Endothelial cell of hepatic sinusoid (primary cell): ENCODE measurements at regions not wholly inside any gene's neighbourhood (a gene's known extent, or its start where the extent isn't known, plus 50 kb on each side); places are given as distances from the start of the nearest gene placed in this dataset.

Experiments
- in situ Hi-C: cut with HindIII; loops from 2 replicates; pipeline ENCODE4 v1.10.0; 2017; ENCODE audit warnings: low sequenced_read_pairs

DNA sequence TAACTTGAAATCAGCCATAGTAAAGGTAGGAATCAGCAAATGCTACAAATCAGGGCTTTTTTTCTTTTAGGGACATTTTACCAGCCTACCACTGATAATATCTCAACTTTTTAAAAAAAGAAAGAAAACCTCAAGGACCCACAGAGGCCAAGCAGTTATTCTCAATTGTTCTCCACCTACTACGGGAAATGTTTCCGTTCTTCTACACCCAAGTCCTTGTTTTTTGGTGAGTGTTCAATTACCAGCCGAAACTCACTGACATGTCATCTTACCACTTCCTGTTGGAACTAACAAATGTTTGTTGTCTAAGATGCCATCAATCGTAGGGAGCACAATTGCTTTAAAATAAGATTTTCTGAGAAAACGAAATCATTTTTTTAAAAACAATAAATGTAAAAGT is 50.2 kb upstream of the CDK1 start:
- in situ Hi-C loops, result no loop called here

DNA sequence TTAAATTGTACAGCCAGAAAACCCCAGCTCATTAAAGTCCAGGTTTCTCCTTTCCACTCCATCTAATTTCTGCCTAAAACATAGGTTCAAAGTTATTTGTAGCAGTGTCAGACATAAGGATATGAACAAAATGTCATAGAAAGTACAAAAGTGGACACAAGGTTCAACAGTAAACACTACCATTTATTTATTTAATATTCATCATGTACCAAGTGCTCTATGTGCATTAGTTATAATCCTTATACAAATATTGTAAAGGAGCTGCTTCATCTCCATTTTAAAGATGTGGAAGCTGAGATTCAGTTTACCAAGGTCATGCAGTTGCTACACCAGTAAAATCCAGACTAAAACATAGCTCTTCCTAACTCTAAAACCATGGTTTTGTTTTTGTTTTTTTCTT is 52.0 kb upstream of the CDK1 start:
- in situ Hi-C loops, result no loop called here

DNA sequence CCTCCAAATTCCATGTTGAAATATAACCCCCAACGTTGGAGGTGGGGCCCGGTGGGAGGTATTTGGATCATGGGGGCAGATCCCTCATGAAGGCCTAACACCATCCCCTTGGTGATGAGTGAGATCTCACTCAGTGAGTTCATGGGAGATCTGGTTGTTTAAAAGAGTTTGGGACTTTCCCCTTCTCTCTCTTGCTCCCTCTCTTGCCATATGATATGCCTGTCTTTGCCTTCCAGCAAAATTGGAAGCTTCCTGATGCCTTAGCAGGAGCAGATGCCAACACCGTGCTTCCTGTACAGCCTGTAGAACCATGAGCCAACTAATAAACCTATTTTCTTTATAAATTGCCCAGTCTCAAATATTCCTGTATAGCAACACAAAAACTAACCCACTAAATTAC is 55.7 kb upstream of the CDK1 start:
- in situ Hi-C loops, result loop anchor here (5.0 kb wide), 1 partner anchor 35 kb away; no protein-coding TSS in a partner anchor

DNA sequence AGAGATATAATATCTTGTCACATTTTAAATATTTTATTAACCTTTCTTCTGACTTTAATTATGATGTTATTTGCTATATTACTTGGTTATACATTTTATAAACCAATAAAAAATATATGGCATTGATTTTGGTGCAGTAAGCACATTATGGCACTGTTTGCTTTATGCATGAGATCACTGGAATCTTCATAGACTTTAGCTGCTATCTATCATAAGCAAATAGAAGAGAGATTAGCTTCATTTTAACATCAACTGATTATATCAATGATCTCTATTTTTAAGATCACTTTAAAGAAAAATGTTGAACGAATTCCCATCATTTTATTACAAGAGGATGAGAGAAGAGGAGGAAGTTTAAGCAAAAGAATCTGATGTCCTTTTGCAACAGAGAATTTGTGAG is 58.6 kb upstream of the CDK1 start:
- in situ Hi-C loops, result loop anchor here (5.0 kb wide), 1 partner anchor 32 kb away; no protein-coding TSS in a partner anchor

DNA sequence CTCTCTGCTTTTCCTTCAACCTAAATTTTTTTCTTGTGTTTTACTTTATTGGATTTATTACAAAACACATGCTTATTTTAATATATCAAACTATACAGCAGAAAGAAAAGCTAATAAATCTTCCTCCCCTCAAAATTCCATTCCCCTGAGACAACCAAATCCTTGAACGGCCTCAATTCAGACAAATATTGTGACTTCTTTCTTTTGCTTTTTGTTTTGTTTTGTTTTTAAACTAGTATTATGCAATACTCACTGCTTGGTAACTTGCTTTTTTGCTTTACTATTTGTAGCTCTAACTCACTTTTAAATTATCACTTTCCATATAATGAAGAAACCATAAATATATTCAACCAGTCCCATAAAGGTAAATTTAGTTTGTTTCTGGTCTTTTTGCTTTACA is 59.4 kb upstream of the CDK1 start:
- in situ Hi-C loops, result no loop called here

DNA sequence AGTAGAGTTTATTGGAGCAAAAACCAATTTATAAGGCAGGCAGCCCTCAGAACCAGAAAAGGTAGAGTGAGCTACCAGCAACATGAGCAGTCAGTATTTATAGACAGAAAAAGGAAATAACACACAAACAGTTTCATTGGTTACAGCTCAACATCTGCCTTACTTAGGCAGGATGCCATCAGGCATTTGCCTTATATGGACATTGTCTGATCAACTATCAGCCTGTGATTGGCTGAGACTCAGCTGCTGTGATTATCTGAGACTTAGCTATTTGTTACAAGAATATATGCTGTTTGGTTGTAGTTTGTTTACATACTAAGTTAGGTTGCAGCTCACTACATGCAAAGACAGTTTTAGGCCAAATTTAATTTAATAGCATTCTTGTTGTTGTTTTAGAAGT is 60.4 kb upstream of the CDK1 start:
- in situ Hi-C loops, result no loop called here

DNA sequence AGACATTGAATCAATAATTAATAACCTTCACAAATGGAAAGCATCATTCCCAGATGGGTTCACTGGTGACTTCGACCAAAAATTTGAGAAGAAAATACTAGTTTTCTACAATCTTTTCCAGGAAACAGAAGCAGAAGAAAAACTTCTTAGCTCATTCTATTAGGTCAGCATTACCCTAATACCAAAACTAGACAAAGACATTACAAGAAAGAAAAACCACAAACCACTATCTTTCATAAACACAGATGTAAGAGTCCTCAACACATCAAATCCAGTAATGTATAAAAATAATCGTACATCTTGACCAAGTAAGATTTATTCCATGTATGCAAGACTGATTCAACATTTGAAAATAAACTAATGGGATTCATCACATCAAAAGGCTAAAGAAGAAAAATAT is 64.0 kb upstream of the CDK1 start:
- in situ Hi-C loops, result no loop called here

DNA sequence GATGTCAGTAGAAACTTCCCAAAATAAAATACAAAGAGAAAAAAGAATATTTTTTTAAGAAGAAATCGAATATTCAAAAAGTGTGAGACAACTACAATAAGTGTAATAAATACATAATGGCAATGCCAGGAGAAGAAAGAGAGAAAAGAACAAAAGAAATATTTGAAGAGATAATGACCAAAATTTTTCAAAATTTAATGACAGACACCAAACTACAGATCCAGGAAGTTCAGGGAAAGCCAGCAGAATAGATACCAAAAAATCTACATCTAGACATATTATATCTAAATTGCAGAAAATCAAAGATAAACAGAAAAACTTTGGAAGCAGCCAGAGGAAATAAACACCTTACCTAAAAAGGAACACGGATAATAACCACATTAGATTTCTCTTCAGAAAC is 66.8 kb upstream of the CDK1 start:
- in situ Hi-C loops, result no loop called here

DNA sequence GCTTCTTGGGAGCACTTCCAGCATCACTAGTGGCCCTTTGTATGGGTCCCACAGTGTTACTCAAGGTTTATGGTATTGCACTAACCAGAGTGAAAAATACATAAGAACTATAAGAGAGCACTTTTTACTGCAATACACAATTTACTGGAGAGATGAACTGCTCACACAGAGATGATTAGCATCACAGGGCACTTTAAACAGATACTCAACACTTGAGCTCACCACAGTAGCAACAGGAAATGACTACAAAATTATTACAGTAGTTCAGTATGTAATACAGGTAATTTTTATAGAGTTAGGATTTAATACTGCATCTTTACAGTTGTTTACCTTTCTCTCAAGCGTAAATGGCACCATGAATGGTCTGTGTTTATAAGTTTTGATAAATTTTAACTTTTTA is 68.2 kb upstream of the CDK1 start:
- in situ Hi-C loops, result no loop called here

DNA sequence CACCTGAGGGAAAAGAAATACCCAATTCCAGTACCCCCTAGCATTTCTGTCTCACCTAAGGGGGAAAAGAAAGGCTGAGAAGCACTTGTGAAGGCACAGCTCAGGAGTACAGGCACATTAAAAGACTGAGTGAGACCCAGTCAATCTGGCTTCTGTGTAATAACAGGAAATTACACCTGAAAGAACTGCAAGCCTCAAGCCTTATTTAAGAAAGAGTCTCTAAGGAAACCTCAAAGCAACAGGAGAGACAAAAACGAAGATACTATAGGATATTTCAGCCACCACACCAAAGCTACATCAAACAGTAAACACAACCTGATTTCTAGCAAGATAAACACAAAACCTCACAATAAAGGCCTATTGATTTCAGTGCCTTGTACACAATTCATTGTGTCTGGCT is 69.6 kb upstream of the CDK1 start:
- in situ Hi-C loops, result no loop called here

DNA sequence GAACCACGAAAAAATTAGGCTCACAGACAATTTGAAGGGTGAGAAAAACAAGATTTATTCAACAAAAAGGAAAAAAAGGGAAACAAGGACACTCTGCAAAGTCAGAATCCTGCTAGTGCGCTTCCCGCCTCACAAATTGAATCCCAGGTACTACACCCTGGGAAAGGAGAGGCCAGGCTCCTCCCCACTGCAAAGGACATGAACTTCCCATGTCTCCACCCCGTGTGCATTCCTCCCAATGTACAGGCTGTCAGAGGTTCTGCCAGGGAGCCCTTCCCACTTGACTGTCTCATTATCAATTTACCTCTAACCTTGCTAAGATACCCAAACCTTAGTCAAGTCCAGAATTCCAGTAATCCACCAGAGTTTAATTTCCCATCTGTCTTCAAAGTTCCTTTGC is 70.4 kb upstream of the CDK1 start:
- in situ Hi-C loops, result no loop called here

DNA sequence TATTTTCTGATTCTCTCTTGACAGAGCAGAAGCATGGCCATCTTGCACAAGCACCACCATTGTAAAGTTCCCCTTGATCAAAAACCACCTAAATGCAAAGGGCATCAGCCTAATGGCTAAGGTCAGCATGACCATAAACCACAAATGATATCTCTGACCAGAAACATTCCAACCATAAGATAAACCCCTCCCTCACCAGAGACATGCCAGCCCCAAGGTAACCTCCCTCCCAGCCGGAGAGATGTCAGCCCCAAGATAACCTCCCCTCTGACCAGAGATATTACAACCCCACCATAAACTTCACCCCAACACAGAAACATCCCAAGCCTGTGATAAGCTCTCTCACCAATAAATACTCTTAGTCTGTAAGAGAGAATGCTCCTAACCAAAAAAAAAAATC is 72.1 kb upstream of the CDK1 start:
- in situ Hi-C loops, result no loop called here

DNA sequence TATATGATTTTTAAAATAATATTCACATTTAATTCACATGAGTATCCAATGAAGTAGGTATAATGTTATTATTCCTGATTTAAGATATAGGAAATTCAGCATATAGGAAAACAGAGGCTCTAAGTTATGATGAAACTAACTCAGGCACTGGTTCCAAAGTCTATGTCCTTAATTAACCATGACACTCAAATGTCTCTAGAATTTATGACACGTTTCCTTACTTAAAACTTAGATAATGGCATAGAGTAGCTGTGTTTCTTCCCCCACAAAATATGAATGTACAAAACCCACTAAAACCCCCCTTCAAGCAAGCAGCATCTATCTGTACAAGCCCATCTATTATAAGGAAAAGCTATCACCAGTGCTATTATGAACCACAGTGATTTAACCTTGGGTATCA is 72.9 kb upstream of the CDK1 start:
- in situ Hi-C loops, result no loop called here

DNA sequence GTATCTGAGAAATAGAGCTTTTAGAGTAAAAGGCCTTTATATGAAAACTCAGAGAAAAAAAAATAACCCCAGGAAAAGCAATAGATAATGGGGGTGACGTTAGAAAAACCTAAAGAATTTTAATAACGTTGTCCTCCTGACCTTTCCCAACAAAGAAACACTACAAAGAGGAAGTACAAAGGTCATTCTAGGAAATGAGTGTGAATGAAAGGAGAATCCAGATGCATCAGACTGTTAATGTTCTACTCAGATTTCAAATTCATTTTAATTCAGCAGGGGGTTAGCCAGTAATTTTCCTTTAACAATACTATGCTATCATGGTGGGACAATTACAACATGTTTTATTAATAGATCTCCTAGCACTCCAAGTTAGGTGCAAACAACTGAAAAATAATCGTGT is 73.8 kb upstream of the CDK1 start:
- in situ Hi-C loops, result no loop called here

DNA sequence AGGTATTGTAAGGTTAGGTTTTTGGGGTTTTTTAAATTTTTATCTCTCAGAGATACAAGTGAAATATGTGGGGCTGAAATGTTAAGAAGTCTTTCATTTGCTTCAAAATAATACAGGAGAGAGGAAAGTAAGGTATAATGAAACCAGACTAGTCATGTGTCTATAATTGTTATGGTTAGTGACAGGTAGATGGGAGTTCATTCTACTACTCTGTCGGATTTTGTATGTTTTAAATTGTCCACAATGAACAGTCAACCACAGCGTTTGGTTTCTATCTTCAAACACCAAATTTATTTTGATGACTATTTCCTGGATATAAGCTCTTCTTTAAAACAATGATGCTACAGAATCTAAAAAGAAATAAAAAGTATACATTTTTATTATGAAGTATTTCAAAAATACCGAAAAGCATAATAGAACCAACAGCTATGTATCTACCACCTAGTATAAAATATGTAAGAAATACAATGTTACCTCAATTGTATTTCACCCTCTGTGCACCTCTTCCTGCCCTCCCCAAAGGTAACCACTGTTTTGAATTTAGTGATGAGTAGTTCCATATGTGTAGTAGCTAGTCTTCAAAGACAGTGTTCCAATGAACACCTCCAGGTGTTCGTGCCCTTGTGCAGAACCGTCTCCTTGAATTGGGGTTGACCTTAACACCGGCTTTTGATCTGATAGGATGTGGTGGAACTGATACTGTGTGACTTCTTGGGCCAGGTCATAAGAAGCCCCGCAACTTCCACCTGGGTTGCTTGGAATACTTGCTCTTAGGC is 74.8 kb upstream of the CDK1 start:
- in situ Hi-C loops, result no loop called here

DNA sequence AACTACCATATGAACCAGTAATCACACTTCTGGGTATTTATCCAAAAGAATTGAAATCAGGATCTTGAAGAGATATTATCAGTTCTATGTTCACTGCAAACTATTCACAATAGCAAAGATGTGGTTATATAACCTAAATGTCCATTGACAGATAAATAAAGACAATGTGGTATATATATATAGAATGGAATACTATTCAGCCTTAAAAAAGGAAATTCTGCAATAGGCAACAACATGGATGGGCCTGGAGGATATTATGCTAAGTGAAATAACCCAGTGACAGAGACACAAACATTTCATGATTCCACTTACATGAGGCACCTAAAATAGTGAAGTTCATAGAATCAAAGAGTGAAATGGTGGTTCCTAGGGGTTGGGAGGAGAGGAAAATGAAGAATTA is 90.6 kb upstream of the CDK1 start:
- in situ Hi-C loops, result loop anchor here (5.0 kb wide), 1 partner anchor 35 kb away; no protein-coding TSS in a partner anchor

DNA sequence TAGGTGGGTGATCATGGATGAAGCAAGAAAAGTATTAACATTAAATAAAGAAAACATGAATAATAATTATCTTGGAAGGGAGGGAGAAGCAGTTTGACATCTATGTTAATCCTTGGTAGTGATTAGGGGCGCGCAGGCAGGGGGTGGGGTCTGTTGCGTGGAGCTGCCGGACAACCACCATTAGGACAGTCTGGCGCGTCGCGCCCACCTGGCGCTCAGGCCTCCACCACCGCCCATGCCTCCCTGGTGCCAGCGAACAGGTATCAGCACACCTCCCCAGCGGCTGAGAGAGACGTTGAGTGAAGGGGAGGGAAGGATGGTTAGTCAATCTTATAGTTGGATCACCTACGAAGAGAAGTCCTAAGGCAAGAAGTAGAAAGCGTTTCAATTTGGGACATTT is 94.2 kb upstream of the CDK1 start:
- in situ Hi-C loops, result no loop called here

DNA sequence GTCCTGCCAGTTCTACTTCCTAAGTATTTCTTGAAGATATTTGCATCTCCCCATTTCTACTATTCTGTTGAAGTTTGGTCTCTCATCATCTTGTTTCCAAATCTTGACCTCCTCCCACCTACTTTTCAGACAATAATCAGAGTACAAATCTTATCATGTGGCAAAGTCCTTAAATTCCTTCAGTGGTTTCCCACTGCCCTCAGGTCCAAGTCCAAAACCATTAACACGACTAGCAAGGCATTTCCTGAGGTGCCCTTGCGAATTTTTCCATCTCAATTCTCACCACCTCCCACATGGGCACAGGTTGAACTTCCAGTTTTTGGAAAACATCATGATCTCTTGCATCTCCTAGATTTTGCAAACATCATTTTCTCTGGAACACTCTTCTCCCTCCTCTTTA is 97.2 kb upstream of the CDK1 start:
- in situ Hi-C loops, result no loop called here

DNA sequence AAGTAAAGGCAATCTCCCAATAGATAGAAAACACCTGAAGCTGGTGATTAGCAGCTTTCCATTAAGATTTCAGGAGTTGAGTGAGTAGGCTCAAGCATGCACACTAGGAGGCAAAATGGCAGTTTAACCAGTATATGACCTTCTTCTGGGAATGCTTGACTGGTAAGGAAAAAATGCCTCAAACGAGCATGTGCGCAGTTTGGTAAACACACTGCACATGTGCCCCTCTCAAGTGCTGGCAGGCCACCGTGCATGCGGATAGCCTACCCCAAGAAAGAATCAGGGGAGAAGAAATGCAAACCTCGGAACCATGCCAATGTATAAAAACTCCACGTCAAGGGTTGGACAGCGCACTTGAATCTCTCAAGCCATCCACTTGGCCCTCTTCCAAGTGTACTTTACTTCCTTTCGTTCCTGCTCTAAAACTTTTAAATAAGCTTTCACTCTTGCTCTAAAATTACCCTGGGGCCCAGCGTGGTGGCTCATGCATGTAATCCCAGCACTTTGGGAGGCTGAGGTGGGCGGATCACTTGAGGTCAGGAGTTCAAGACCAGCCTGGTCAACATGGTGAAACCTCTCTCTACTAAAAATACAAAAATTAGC is 98.8 kb upstream of the CDK1 start:
- in situ Hi-C loops, result no loop called here

DNA sequence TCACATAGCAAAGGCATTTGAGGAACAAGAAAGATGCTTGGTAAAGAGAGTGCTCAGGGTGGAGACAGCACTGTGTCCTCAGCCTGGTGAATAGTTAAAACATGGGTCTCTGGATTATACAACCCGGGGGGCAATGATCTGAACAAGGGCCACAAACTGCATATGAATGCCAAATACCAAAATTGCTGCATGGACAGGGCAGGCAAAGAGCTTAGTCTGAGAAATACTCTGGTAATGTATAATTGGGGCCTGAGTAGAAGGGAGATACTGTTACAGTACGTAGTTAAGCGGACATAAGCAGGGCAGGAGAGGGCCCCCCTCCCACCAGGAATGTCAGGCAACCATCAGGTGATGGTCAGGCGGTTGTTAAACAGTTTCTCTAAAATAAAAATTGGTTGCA is 99.3 kb upstream of the CDK1 start:
- in situ Hi-C loops, result no loop called here

DNA sequence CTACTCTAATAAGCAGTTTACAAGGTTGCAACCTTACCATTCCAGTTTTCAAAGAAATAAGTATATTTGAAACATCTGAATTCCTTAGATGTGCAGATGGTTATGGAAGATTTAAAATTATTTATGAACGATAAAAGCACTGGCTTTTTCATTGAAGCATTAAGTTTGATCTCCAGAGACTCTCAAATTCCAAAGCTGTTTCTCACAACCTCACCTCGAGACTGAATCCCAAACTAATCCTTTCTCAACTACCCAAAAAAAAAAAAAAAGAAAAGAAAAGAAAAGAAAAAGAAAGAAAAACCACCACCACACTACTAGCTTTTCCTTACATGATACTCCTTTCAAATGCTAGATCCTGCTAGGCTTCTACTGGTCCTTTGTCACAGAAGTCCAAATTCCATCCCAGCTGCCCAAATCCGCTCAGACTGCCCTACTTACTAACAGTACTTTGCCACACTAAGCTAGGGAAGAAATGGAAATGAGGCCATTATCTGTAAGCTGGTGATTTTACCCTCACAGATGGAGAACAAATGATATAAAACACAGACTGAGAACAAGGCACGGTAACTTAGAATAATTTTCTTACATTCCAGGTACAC is 100.6 kb upstream of the CDK1 start:
- in situ Hi-C loops, result no loop called here

DNA sequence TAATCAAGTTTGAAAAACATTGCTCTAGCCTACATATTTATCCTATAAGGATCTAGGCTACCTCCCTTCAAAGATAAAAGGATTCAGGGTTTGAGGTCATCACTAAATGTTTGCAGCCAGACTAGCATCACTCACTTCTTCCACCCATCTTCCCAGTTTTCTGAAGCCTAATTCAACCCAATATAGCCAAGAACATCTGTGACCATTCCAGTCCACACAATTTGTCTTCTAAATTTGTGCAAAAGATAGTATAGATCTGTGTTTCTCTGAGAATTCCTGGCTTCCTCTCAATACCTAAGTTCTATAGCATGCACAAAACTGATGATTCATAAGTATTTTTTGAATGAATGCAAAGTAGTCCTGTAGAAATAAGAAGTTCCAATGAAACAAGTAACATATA is 103.0 kb upstream of the CDK1 start:
- in situ Hi-C loops, result no loop called here
